ENCODE measurements at regions not wholly inside any gene's neighbourhood (a gene's known extent, or its start where the extent isn't known, plus 50 kb on each side); places are given as distances from the start of the nearest gene placed in this dataset.

DNA sequence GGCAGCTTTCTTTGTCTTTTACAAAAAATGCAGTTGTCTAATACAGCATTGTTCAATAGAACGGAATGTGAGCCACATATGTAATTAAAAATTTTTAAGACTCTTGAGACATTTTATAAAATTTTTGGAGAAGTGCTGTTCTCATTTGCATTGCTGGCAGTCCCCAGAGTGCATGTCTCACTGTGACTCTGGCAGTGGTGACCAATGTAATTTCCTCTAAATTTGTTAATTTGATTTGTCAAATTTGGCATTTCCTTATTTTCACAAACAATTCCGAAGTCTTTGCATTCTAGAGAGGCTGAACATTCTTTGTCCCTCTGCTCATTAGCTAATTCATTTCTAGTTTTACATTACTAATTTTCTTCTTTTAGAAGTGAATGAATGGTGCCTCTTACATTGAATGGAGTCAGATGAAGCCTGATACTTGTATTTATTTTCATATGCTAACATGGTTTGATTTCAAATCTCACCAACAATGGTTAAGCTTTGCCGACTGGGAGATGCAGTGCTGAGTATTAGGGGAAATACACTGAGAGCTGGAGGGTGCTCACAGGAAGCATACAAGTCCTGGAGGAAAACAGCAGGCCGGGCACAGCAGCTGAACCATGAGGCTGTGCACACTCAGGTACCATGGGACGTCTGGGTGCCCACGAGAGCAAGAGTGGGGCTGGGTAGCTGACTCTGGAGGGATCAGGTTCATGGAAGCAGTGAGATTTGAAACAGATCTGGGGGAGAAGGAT lies 68.5 kb upstream of the ARMC2 start:
- DNase-seq, result peak; percentile 51

DNA sequence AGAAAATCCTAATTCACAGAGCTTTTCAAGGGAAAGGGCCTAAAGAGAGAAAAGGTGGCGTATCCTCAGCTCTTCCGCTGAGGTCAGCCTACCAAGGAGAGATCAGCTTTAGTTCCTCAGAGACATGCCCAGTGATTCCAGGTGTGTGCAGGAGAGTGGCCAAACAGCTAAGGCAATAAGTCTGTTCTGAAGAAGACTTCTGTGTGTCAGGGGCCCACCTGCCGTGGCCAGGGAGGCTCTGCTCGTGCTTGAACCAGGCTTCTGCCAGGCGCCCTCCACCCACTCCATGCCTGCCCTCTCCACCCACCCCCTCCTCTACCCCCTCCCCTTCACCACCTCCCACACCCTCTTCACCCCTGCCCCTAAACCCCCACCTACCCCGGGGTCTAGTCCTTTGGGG lies 67.4 kb upstream of the ARMC2 start:
- DNase-seq, result no peak

DNA sequence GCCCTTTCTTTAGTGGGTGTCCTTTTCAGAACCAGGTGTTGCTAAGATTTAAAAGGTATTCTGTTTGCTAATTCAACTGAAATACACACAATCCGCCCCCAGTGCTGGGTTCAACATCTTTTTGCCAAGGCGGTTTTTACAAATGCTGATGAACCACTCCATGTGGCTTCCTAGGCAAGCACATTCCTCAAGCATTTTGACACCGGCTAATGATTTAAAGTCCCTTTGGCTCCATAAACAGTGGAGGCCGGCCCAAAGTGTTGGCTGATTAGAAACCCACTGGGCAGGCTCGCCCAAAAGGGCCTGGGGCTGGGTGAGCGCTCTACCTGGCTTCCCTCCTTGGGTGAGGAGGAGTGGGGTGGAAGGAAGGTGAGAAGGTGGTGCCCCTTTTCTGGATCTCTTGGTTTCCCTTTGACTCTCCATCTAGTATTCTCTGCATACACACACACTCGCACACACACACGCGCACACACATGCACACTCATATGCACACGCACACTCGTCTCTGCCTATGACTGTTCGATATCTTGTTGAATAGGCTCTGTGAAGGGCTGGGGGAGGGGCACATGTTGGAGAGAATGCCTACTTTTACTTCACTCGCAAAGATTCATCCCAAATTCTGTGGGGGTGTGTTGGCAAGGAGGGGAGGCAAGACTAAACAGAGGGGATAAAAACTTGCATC lies 66.7 kb upstream of the ARMC2 start:
- peak; percentile 44 for DNase-seq

DNA sequence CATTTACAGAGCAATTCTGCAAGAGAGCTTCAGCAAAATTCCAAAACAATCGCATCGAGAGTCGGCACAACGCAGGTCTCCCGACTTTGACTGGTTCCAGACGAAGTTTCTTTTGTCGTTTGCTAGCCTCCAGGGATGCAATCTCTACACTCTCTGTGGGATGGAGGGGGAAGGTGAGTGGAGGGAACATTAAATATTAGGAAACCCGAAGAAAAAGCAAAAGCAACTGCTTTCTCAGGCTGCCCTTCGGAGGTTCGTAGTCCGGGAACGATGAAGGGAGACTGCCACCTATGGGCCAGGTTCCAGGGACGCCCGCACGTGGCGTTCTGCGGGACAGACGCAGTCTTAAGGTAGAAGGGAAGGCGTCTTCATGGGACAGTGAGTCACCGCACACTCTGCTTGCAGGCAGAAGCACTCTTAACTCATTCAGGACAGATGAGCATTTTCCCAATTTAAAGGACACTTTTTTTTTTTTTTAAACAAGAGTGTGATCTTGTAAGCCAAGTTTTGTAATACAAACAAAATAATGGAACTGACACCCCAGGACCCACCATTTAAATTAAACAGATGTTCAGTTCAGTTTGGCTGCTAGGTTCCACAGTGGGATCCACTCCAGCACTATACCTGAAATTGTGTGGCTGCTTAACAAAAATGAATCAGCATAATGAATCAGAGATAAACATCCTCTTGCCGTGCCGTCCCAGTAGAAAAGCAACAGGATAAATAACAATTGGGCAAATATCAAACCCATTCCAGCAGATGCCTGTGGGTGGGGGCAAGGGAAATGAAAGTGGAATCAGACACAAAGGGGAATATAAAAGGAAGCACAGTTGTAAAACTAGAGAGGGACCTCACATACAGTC lies 65.8 kb upstream of the ARMC2 start:
- peak; percentile 83 for DNase-seq

DNA sequence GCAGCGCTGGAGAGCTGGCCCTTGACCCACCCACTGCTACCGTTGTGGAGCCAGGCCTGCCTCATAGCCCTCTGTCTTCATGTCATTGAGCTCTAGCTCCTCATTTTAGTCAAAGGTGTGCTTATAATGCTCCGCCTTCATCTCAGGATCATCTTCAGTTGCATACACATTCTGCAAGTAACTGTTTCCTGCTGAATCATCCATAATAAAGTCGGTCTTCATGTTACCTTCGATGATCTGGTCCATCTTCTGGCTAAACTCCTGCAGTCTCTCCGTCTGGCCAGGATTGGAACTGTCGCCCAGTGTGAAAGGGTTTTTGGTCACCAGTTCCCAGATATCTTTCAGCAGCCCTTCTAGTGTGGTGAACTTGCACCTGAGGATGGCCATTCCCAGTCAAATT lies 62.6 kb upstream of the ARMC2 start:
- no peak for DNase-seq

DNA sequence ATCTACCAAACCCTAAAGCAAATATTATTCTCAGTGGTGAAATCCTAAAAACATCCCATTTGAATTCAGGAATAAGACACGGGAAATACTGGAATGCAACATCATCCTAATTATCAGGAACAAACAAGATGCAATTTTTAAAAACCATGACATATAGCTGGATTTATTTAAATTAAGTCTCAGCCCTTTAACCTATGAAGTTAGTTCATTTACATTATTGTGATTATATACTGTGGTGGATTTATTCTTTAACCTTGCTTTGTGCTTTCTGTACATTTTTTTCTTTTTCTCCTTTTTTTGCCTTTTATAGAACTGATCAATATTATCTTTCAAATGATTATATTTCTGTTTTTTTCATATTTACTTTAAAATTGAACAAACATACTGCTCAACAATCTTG lies 59.8 kb upstream of the ARMC2 start:
- no peak for DNase-seq

DNA sequence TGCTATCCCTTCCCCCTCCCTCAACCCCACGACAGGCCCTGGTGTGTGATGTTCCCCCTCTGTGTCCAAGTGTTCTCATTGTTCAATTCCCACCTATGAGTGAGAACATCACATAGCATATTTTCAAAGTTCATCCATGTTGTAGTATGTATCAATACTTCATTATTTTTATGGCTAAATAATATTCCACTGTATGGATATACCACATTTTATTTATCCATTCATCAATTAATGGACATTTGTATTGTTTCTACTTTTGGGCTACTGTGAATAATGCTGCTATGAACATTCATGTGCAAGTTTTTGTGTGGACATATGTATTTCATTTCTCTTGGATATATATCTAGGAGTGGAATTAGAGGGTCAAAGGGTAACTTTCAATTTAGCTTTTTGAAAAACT lies 58.7 kb upstream of the ARMC2 start:
- no peak for DNase-seq

DNA sequence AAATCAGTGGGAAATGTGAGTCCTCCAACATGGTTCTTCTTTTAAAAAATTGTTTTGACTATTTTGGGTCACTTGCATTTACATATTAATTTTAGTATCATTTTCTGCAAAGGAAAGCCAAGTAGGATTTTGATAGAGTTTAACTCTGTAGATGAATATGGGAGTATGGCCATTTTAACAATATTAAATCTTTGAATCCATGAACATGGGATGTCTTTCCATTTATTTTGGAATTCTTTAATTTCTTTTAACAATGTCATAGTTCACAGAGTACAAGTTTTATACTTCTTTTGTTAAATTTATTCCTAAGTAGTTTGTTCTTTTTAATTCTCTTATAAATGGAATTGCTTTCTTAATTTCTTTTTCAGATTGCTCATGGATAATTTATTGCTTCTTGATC lies 56.5 kb upstream of the ARMC2 start:
- DNase-seq, result no peak

DNA sequence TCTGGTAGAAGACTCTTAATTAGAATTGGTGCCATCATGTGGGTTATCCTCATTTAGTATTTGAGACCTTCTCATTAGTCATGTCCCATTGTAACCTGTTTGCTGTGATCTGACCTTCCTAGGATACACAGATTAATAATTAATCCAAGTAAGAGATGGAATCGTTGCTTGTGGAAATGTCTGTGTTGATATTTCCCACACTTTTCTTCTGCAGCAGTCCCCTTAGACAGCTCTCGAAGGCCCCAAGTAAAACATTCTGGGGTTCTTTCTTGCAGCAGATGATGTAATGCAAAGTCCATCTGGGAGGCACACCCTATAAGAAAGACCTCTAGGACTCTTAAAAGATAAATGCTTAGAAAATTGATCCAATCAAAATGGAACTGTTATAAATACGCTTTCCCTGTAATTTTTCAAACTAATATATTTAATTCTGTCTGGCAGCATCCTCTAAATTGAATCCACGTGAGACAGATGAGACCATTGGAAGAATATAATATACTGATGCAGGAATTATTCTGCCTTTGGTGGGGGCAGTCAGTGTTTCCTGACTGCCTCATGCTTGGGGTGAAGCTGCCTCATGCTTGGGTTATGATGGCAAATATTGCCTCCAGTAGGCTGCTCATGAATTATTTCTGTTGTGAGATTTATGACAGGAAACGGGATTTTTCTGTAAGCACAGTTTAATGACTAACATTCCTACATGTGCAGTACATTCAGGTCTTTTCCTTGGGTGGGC lies 54.5 kb upstream of the ARMC2 start:
- peak; percentile 42 for DNase-seq

DNA sequence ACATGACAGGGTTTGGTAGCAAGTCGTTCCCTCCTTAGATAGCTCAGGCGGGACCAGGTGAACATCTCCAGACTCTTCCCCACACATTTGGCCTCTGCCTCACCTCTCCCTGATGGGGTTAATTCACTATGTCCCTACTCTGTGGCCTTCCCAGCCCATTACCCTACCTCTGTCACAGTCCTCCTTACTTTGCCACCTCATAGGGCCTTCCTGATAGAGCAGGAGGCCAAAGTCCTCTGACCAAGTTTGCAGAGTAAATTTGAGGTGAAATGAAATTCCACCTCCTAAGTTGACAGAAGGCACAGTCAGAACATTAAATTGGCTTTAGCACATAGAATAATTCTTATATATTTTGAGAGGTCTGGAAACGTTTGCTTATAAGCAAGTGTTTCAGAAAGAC lies 53.1 kb upstream of the ARMC2 start:
- no peak for DNase-seq

DNA sequence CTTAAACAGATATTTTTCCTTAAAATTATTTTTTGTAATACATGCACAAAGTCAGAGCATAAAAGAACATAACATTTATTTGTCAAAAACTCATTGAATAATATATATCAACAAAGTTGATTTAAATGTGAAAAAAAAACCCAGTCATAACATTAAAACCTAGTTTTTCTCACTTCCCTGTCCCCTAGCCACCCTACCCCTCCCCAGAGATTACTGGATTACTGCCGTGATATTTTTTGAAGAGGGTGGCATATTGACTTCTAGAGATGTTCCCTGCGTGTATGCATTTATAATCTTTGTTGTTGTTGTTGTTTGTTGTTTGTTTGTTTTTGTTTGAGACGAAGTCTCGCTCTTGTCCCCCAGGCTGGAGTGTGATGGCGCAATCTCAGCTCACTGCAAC lies 52.4 kb upstream of the ARMC2 start:
- no peak for DNase-seq

DNA sequence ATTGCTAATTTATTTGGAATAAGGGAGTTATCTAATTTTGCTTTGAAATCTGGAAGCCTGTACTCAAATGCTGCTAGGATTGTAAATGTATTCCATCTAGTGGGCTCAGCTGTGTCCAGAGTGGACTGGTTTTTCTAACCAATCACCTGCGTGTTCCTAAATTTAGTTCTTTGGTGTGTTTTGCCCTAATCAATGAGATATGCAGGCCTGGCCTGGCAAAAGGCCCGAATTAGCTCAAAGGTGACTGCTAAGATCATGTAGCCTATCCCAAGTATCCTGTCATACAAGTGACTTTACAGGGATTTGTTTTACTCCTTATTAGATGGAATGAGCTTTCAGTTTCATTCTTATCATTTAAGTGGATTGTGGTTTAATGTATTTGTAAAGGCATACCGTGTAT lies 51.3 kb upstream of the ARMC2 start:
- DNase-seq, result no peak

DNA sequence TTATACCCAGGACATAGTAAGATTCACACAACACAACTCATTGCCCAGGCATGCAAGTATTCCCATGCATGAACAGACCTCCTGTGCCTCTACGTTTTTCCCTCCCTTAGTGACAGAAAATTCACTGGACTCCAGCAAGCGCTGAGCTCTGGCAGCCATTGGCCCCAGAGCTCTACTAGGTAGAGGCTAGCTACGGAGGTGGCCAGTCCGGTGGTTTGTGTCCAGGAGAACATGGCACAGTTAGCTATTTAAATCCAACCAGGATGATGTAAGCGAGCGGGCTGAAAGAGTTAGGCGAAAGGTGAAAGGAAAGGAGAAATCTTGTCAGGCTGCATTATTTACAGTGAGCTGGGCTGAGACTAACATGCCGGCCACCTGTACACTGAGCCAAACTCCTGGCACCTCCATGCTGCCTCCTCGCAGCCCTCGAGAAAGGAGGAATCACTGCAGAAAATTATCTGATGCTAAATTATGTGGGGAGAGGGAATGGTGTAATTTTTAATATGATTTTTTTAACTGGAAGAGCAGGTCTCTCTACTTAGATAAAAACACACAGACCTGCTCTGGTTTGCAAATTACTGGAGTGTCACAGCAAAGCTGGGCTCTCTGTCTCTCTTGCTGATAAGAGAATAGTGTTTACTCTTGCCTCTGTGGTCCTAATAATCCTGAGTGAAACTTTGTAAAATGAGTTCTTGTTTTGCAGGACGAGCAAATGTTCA lies 50.1 kb upstream of the ARMC2 start:
- DNase-seq, result peak; percentile 35

Data from fibroblast of skin of right quadriceps (primary cell).